ENCODE measurements at regions not wholly inside any gene's neighbourhood (a gene's known extent, or its start where the extent isn't known, plus 50 kb on each side); places are given as distances from the start of the nearest gene placed in this dataset.
"Not testable (repeated sequence)": the region's sequence is repeated elsewhere in the genome, so short reads cannot be mapped to it uniquely, and the experiment has no call there.

GRCh38 chr13:27362064-27362751 is 62.2 kb upstream of the GTF3A start:
- H3K4me1 ChIP-seq (ENCODE audit: insufficient read depth, poor library complexity, severe bottlenecking): no peaks in the 10 kb centered on the region
- H3K27ac ChIP-seq (ENCODE audit: poor library complexity, severe bottlenecking): no peak overlapping the region
- H3K9me3 ChIP-seq (ENCODE audit: severe bottlenecking): no peaks in the 10 kb centered on the region
- no peaks in the 10 kb centered on the region for H3K27me3 ChIP-seq (ENCODE audit: insufficient read depth, poor library complexity, severe bottlenecking)
- H3K4me3 ChIP-seq (ENCODE audit: severe bottlenecking): peak overlapping the region; percentile 21
- H3K36me3 ChIP-seq (ENCODE audit: low read depth): no peaks in the 10 kb centered on the region
- TF ChIP-seq CTCF (IDR thresholded peaks at IDR 0.05; ENCODE audit: poor library complexity, severe bottlenecking): peak; percentile 78
- DNase-seq (ENCODE audit: low spot score) (no peak), ATAC-seq (ENCODE audit: low read depth) (peak; percentile 96)

DNA sequence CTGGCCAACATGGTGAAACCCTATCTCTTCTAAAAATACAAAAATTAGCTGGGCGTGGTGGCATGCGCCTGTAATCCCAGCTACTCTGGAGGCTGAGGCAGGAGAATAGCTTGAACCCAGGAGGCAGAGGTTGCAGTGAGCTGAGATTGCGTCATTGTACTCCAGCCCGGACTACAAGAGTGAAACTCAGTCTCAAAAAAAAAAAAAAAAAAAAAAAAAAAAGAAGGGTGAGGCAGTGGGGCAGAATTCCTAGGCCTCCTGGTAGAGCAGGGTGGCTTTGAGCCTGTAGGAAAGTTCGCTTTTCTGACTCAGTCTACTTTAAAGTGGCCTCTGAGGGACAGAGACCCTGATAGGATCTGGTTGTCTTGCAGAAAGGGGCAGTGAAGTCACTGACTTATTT is 60.8 kb upstream of the GTF3A start:
- H3K27ac ChIP-seq (ENCODE audit: poor library complexity, severe bottlenecking); DNase-seq (ENCODE audit: low spot score); H3K9me3 ChIP-seq (ENCODE audit: severe bottlenecking); H3K27me3 ChIP-seq (ENCODE audit: insufficient read depth, poor library complexity, severe bottlenecking); H3K4me1 ChIP-seq (ENCODE audit: insufficient read depth, poor library complexity, severe bottlenecking); H3K4me3 ChIP-seq (ENCODE audit: severe bottlenecking); ATAC-seq (ENCODE audit: low read depth); H3K36me3 ChIP-seq (ENCODE audit: low read depth): not testable (repeated sequence)

DNA sequence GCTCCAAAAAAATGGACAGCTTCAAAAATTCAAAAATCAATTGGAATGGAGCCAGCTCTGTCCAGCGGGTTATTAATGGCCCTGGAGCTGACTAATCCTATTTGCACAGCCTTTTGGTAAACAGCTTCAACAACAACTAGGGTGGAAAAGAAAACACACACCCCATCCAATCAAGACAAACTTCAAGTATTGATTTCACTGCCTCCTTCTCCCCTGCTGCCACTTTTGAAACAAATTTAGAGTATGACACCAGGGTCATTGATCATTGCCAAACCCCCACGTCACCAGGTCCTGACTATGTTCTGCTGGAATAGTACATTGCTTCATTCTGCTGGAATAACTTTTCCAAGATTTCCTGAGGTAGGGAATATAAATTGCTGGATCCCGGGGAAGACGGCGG is 56.8 kb upstream of the GTF3A start:
- peaks cover 3% of the 10 kb centered on the region for H3K27me3 ChIP-seq (ENCODE audit: insufficient read depth, poor library complexity, severe bottlenecking)
- DNase-seq (ENCODE audit: low spot score): no peak
- H3K9me3 ChIP-seq (ENCODE audit: severe bottlenecking): no peaks in the 10 kb centered on the region
- H3K36me3 ChIP-seq (ENCODE audit: low read depth): no peaks in the 10 kb centered on the region
- H3K4me1 ChIP-seq (ENCODE audit: insufficient read depth, poor library complexity, severe bottlenecking): no peaks in the 10 kb centered on the region
- TF ChIP-seq CTCF (IDR thresholded peaks at IDR 0.05; ENCODE audit: poor library complexity, severe bottlenecking): no peak
- no peak overlapping the region for H3K4me3 ChIP-seq (ENCODE audit: severe bottlenecking)
- no peak for ATAC-seq (ENCODE audit: low read depth)
- no peak overlapping the region for H3K27ac ChIP-seq (ENCODE audit: poor library complexity, severe bottlenecking)

- Histone ChIP-seq H3K36me3 (ENCODE audit: low read depth) (no peaks in the 10 kb centered on the region), H3K27me3 (ENCODE audit: insufficient read depth, poor library complexity, severe bottlenecking) (peaks cover 4% of the 10 kb centered on the region), H3K27ac (ENCODE audit: poor library complexity, severe bottlenecking) (no peak overlapping the region), H3K9me3 (ENCODE audit: severe bottlenecking) (no peaks in the 10 kb centered on the region), H3K4me1 (ENCODE audit: insufficient read depth, poor library complexity, severe bottlenecking) (no peaks in the 10 kb centered on the region), H3K4me3 (ENCODE audit: severe bottlenecking) (no peak overlapping the region)
- ATAC-seq (ENCODE audit: low read depth): no peak
- no peak for DNase-seq (ENCODE audit: low spot score)
- TF ChIP-seq CTCF (IDR thresholded peaks at IDR 0.05; ENCODE audit: poor library complexity, severe bottlenecking): no peak
Measured at GRCh38 chr13:27370305-27370872, 54.0 kb upstream of the GTF3A start.

DNA sequence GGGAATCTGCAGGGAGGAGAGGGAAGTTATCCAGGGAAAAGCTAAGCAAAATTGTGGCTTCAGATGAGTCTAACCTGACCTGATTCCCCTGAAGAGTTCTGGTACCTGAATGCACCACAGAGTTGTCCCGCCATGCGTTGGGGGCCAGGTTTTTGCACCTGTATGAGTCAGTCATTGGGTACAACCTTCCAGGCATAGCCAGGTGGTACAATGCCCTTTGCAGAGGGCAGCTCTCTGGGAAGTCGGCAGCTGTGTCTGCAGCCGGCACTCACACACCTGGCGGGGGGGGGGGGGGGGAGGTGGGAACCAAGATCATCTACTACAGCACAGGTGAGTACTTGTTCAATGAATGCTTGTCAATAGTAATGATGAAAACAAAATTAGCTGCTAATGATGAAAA is 52.5 kb upstream of the GTF3A start:
- no peak overlapping the region for H3K4me3 ChIP-seq (ENCODE audit: severe bottlenecking)
- H3K36me3 ChIP-seq (ENCODE audit: low read depth): no peaks in the 10 kb centered on the region
- ATAC-seq (ENCODE audit: low read depth): no peak
- H3K27me3 ChIP-seq (ENCODE audit: insufficient read depth, poor library complexity, severe bottlenecking): peaks cover 4% of the 10 kb centered on the region
- DNase-seq (ENCODE audit: low spot score): no peak
- H3K4me1 ChIP-seq (ENCODE audit: insufficient read depth, poor library complexity, severe bottlenecking): no peaks in the 10 kb centered on the region
- H3K27ac ChIP-seq (ENCODE audit: poor library complexity, severe bottlenecking): no peak overlapping the region
- no peaks in the 10 kb centered on the region for H3K9me3 ChIP-seq (ENCODE audit: severe bottlenecking)
- TF ChIP-seq CTCF (IDR thresholded peaks at IDR 0.05; ENCODE audit: poor library complexity, severe bottlenecking): no peak

All from RWPE2 (cell line).